Fibroblast of villous mesenchyme (primary cell): ENCODE measurements at regions not wholly inside any gene's neighbourhood (a gene's known extent, or its start where the extent isn't known, plus 50 kb on each side); places are given as distances from the start of the nearest gene placed in this dataset.
"Not testable (repeated sequence)": the region's sequence is repeated elsewhere in the genome, so short reads cannot be mapped to it uniquely, and the experiment has no call there.

Source experiments
- DNase-seq: peaks from one replicate; pipeline ENCODE4 v3.0.0-alpha.2; 2010; ENCODE audit warnings: low read depth
- H3K4me3 ChIP-seq: 2 replicates; pipeline ENCODE4 v1.5.1; 2011; ENCODE audit warnings: low read depth, mild to moderate bottlenecking, low read length
- CTCF ChIP-seq: IDR thresholded peaks from 2 replicates; pipeline ENCODE4 v1.5.1; 2012; ENCODE audit warnings: low read depth, mild to moderate bottlenecking, low read length; ENCODE audit not compliant: insufficient read depth

- DNase-seq, H3K4me3 ChIP-seq: not testable (repeated sequence)
- TF ChIP-seq CTCF = peak; percentile 68
Measured at GRCh38 chr3:75422101-75422945, 241.8 kb upstream of the FRG2C start.

- not testable (repeated sequence) for H3K4me3 ChIP-seq, DNase-seq
Measured at GRCh38 chr3:75425379-75425778, 238.7 kb upstream of the FRG2C start.

- not testable (repeated sequence) for H3K4me3 ChIP-seq, DNase-seq
Measured at GRCh38 chr3:75427486-75427885, 236.6 kb upstream of the FRG2C start.

GRCh38 chr3:75427906-75428305 is 236.2 kb upstream of the FRG2C start:
- peak; percentile 15 for DNase-seq
- not testable (repeated sequence) for H3K4me3 ChIP-seq

GRCh38 chr3:75429561-75430220 is 234.4 kb upstream of the FRG2C start:
- DNase-seq = peak; percentile 82
- H3K4me3 ChIP-seq = not testable (repeated sequence)
- peak; percentile 75 for TF ChIP-seq CTCF

GRCh38 chr3:75430406-75430805 is 233.7 kb upstream of the FRG2C start:
- DNase-seq, H3K4me3 ChIP-seq: not testable (repeated sequence)

- not testable (repeated sequence) for H3K4me3 ChIP-seq, DNase-seq
Measured at GRCh38 chr3:75431120-75431519, 233.0 kb upstream of the FRG2C start.

- H3K4me3 ChIP-seq, DNase-seq: not testable (repeated sequence)
Measured at GRCh38 chr3:75432466-75432865, 231.7 kb upstream of the FRG2C start.

- not testable (repeated sequence) for H3K4me3 ChIP-seq
- peak; percentile 95 for DNase-seq
Measured at GRCh38 chr3:75432885-75433284, 231.2 kb upstream of the FRG2C start.

GRCh38 chr3:75433295-75433694 is 230.8 kb upstream of the FRG2C start:
- H3K4me3 ChIP-seq, DNase-seq: not testable (repeated sequence)

- H3K4me3 ChIP-seq = peak overlapping the region; percentile 67
- DNase-seq = peak; percentile 82
Measured at GRCh38 chr3:75434276-75434912, 229.7 kb upstream of the FRG2C start.

GRCh38 chr3:75434913-75435793 is 229.0 kb upstream of the FRG2C start:
- DNase-seq = peak; percentile 99
- H3K4me3 ChIP-seq = peak overlapping the region; percentile 67

GRCh38 chr3:75435794-75436400 is 228.2 kb upstream of the FRG2C start:
- peak; percentile 21 for DNase-seq
- peak overlapping the region; percentile 67 for H3K4me3 ChIP-seq

- DNase-seq, H3K4me3 ChIP-seq: not testable (repeated sequence)
Measured at GRCh38 chr3:75440986-75441385, 223.1 kb upstream of the FRG2C start.

- not testable (repeated sequence) for H3K4me3 ChIP-seq, DNase-seq
Measured at GRCh38 chr3:75444634-75445033, 219.5 kb upstream of the FRG2C start.
